WTC11 (cell line): ENCODE measurements at regions not wholly inside any gene's neighbourhood (a gene's known extent, or its start where the extent isn't known, plus 50 kb on each side); places are given as distances from the start of the nearest gene placed in this dataset.

ENCODE experiments used
- ATAC-seq: fragments of 200-7000 bp; cut with Tn5 transposase; 2 replicates; pipeline ENCODE4 v1.10.0; 2021; ENCODE audit warnings: mild to moderate bottlenecking, moderate library complexity
- CTCF ChIA-PET: fragments of 300-600 bp; sonication (Branson Sonifier 250); formaldehyde crosslinking; loops from one replicate; lab custom pipeline; 2021; ENCODE audit warnings: antibody characterized with exemption; lab: Charles Lee
- POLR2A ChIA-PET: fragments of 350-600 bp; sonication (Branson Sonifier 250); formaldehyde crosslinking; loops from one replicate; lab custom pipeline; 2021; ENCODE audit warnings: antibody characterized with exemption; lab: Charles Lee
- DNase-seq: peaks from one replicate; pipeline ENCODE4 v3.0.0; 2021; ENCODE audit warnings: low spot score
- H3K27ac Mint-ChIP-seq: 2 replicates; pipeline ENCODE4 v1.8.0; 2021; ENCODE audit warnings: mixed read lengths
- H3K27me3 Mint-ChIP-seq: 2 replicates; pipeline ENCODE4 v1.8.0; 2021; ENCODE audit warnings: low read depth, mild to moderate bottlenecking, moderate library complexity, mixed read lengths
- H3K36me3 Mint-ChIP-seq: 2 replicates; pipeline ENCODE4 v1.8.0; 2021; ENCODE audit warnings: mixed read lengths
- H3K4me1 Mint-ChIP-seq: 2 replicates; pipeline ENCODE4 v1.8.0; 2022; ENCODE audit warnings: mixed read lengths
- H3K4me3 Mint-ChIP-seq: 2 replicates; pipeline ENCODE4 v1.8.0; 2021; ENCODE audit warnings: mild to moderate bottlenecking, moderate library complexity, mixed read lengths
- H3K9me3 Mint-ChIP-seq: 2 replicates; pipeline ENCODE4 v1.8.0; 2021; ENCODE audit warnings: mixed read lengths
- CBFB ChIP-seq: sonication (generic); formaldehyde crosslinking; IDR thresholded peaks from 2 replicates; pipeline ENCODE4 v1.8.1; 2022; ENCODE audit warnings: mild to moderate bottlenecking, low read depth, missing genetic modification reagents
- CDX4 ChIP-seq: fragments of 250-450 bp; sonication (Bioruptor Pico); IDR thresholded peaks from 2 replicates; pipeline ENCODE4 v1.9.0; 2021; ENCODE audit warnings: moderate library complexity, mild to moderate bottlenecking, inconsistent platforms, borderline replicate concordance
- CREB1 ChIP-seq: sonication (generic); formaldehyde crosslinking; IDR thresholded peaks from 2 replicates; pipeline ENCODE4 v1.8.0; 2023; ENCODE audit warnings: mild to moderate bottlenecking, missing genetic modification reagents
- CREM ChIP-seq: sonication (generic); formaldehyde crosslinking; IDR thresholded peaks from 2 replicates; pipeline ENCODE4 v1.8.1; 2022; ENCODE audit warnings: mild to moderate bottlenecking, missing genetic modification reagents, moderate library complexity
- E2F1 ChIP-seq: sonication (generic); formaldehyde crosslinking; IDR thresholded peaks from 2 replicates; pipeline ENCODE4 v1.8.0; 2022; ENCODE audit warnings: mild to moderate bottlenecking, missing genetic modification reagents
- FOXJ3 ChIP-seq: sonication (generic); formaldehyde crosslinking; IDR thresholded peaks from 2 replicates; pipeline ENCODE4 v1.9.0; 2021; ENCODE audit warnings: missing genetic modification reagents, mild to moderate bottlenecking, borderline replicate concordance
- FOXP1 ChIP-seq: sonication (generic); formaldehyde crosslinking; IDR thresholded peaks from 2 replicates; pipeline ENCODE4 v1.8.0; 2022; ENCODE audit warnings: missing genetic modification reagents, mild to moderate bottlenecking, moderate library complexity, borderline replicate concordance
- GRHL2 ChIP-seq: fragments of 250-450 bp; sonication (Bioruptor Pico); IDR thresholded peaks from 2 replicates; pipeline ENCODE4 v1.8.0; 2022; ENCODE audit warnings: mild to moderate bottlenecking, moderate library complexity; ENCODE audit not compliant: insufficient replicate concordance, severe bottlenecking
- GTF2I ChIP-seq: fragments of 250-450 bp; sonication (Bioruptor Pico); conservative IDR thresholded peaks from 2 replicates; pipeline ENCODE4 v1.4.0; 2021; ENCODE audit warnings: mild to moderate bottlenecking
- MLX ChIP-seq: sonication (generic); formaldehyde crosslinking; IDR thresholded peaks from 2 replicates; pipeline ENCODE4 v1.8.1; 2023; ENCODE audit warnings: mild to moderate bottlenecking, missing genetic modification reagents, moderate library complexity
- MXD4 ChIP-seq: fragments of 250-450 bp; sonication (Bioruptor Pico); IDR thresholded peaks from 2 replicates; pipeline ENCODE4 v1.8.0; 2021; ENCODE audit warnings: mild to moderate bottlenecking, moderate library complexity, borderline replicate concordance
- NR1H2 ChIP-seq: sonication (generic); formaldehyde crosslinking; IDR thresholded peaks from 2 replicates; pipeline ENCODE4 v1.9.0; 2021; ENCODE audit warnings: mild to moderate bottlenecking, moderate library complexity, missing genetic modification reagents
- OVOL2 ChIP-seq: fragments of 250-450 bp; sonication (Bioruptor Pico); IDR thresholded peaks from 2 replicates; pipeline ENCODE4 v1.9.0; 2021; ENCODE audit warnings: mild to moderate bottlenecking, borderline replicate concordance
- PRDM15 ChIP-seq: sonication (generic); formaldehyde crosslinking; IDR thresholded peaks from 2 replicates; pipeline ENCODE4 v1.8.0; 2022; ENCODE audit warnings: missing genetic modification reagents
- RELA ChIP-seq: sonication (generic); formaldehyde crosslinking; IDR thresholded peaks from 2 replicates; pipeline ENCODE4 v1.8.1; 2022; ENCODE audit warnings: missing genetic modification reagents, mild to moderate bottlenecking, borderline replicate concordance
- SMAD4 ChIP-seq: sonication (generic); formaldehyde crosslinking; IDR thresholded peaks from 2 replicates; pipeline ENCODE4 v1.8.0; 2022; ENCODE audit warnings: mild to moderate bottlenecking, missing genetic modification reagents
- TEAD1 ChIP-seq: sonication (generic); formaldehyde crosslinking; IDR thresholded peaks from 2 replicates; pipeline ENCODE4 v1.8.0; 2022; ENCODE audit warnings: mild to moderate bottlenecking, missing genetic modification reagents
- ZNF219 ChIP-seq: sonication (generic); formaldehyde crosslinking; IDR thresholded peaks from 2 replicates; pipeline ENCODE4 v1.8.0; 2023; ENCODE audit warnings: missing genetic modification reagents, mild to moderate bottlenecking, borderline replicate concordance
- ZNF396 ChIP-seq: fragments of 250-450 bp; sonication (Bioruptor Pico); IDR thresholded peaks from 2 replicates; pipeline ENCODE4 v1.8.0; 2021; ENCODE audit warnings: mild to moderate bottlenecking, moderate library complexity, borderline replicate concordance
- ZNF671 ChIP-seq: fragments of 250-450 bp; sonication (Bioruptor Pico); IDR thresholded peaks from 2 replicates; pipeline ENCODE4 v1.8.0; 2021; ENCODE audit warnings: mild to moderate bottlenecking
- TF ChIP-seq, protein P1 (sequence below): fragments of 200-600 bp; IDR thresholded peaks from 2 replicates; pipeline ENCODE4 v1.8.0; 2022; ENCODE audit warnings: antibody characterized with exemption
- TF ChIP-seq, protein P2 (sequence below): fragments of 250-450 bp; sonication (Bioruptor Pico); IDR thresholded peaks from 2 replicates; pipeline ENCODE4 v2.1.2; 2022; ENCODE audit warnings: mild to moderate bottlenecking, moderate library complexity

GRCh38 chr9:75692309-75692708 lies 198.2 kb upstream of the PCSK5 start:
- H3K4me3 Mint-ChIP-seq: no peak overlapping the region
- ATAC-seq: no peak

GRCh38 chr9:75695921-75696320 lies 194.6 kb upstream of the PCSK5 start:
- CTCF ChIA-PET: no interaction called here
- POLR2A ChIA-PET: interaction anchor here (0.7 kb wide), 1 partner anchor 11 kb away, joined by 5 read pairs; no protein-coding TSS in a partner anchor
- H3K36me3 Mint-ChIP-seq: peaks cover 3% of the 10 kb centered on the region; the same call in 1 of the 2 replicates
- H3K4me3 Mint-ChIP-seq: no peak overlapping the region
- ATAC-seq: no peak
- H3K27me3 Mint-ChIP-seq: no peaks in the 10 kb centered on the region
- TF ChIP-seq MLX (CRISPR knock-in tag) (no peak), CDX4 (no peak), NR1H2 (CRISPR knock-in tag) (no peak), TEAD1 (CRISPR knock-in tag) (no peak), ZNF219 (CRISPR knock-in tag) (no peak), PRDM15 (CRISPR knock-in tag) (no peak)
- peaks cover 13% of the 10 kb centered on the region for H3K9me3 Mint-ChIP-seq
- DNase-seq: no peak
- no peaks in the 10 kb centered on the region for H3K4me1 Mint-ChIP-seq
- H3K27ac Mint-ChIP-seq: no peak overlapping the region

More at GRCh38 chr9:75692309-75692708, 198.2 kb upstream of the PCSK5 start:
- DNase-seq: no peak
- TF ChIP-seq ZNF396 (CRISPR knock-in tag) (no peak), OVOL2 (no peak), GRHL2 (no peak), E2F1 (CRISPR knock-in tag) (no peak), ZNF671 (CRISPR knock-in tag) (no peak), FOXP1 (CRISPR knock-in tag) (no peak), CBFB (CRISPR knock-in tag) (no peak), MXD4 (CRISPR knock-in tag) (no peak), FOXJ3 (CRISPR knock-in tag) (no peak), GTF2I (CRISPR knock-in tag) (no peak), CREB1 (CRISPR knock-in tag) (no peak), RELA (CRISPR knock-in tag) (no peak), SMAD4 (CRISPR knock-in tag) (no peak), CREM (no peak)
- TF ChIP-seq, protein P1, sequence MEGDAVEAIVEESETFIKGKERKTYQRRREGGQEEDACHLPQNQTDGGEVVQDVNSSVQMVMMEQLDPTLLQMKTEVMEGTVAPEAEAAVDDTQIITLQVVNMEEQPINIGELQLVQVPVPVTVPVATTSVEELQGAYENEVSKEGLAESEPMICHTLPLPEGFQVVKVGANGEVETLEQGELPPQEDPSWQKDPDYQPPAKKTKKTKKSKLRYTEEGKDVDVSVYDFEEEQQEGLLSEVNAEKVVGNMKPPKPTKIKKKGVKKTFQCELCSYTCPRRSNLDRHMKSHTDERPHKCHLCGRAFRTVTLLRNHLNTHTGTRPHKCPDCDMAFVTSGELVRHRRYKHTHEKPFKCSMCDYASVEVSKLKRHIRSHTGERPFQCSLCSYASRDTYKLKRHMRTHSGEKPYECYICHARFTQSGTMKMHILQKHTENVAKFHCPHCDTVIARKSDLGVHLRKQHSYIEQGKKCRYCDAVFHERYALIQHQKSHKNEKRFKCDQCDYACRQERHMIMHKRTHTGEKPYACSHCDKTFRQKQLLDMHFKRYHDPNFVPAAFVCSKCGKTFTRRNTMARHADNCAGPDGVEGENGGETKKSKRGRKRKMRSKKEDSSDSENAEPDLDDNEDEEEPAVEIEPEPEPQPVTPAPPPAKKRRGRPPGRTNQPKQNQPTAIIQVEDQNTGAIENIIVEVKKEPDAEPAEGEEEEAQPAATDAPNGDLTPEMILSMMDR: no peak
- TF ChIP-seq, protein P2, sequence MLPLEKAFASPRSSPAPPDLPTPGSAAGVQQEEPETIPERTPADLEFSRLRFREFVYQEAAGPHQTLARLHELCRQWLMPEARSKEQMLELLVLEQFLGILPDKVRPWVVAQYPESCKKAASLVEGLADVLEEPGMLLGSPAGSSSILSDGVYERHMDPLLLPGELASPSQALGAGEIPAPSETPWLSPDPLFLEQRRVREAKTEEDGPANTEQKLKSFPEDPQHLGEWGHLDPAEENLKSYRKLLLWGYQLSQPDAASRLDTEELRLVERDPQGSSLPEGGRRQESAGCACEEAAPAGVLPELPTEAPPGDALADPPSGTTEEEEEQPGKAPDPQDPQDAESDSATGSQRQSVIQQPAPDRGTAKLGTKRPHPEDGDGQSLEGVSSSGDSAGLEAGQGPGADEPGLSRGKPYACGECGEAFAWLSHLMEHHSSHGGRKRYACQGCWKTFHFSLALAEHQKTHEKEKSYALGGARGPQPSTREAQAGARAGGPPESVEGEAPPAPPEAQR (CRISPR knock-in tag): no peak
- TF ChIP-seq, all 79 proteins: peak for 0
- H3K4me1 Mint-ChIP-seq: no peaks in the 10 kb centered on the region
- ChIA-PET POLR2A (no interaction called here), CTCF (no interaction called here)
- H3K27me3 Mint-ChIP-seq: no peaks in the 10 kb centered on the region
- peaks cover 30% of the 10 kb centered on the region for H3K9me3 Mint-ChIP-seq
- peaks cover 3% of the 10 kb centered on the region; the same call in 1 of the 2 replicates for H3K36me3 Mint-ChIP-seq
- H3K27ac Mint-ChIP-seq: no peak overlapping the region
